ENCODE measurements at regions not wholly inside any gene's neighbourhood (a gene's known extent, or its start where the extent isn't known, plus 50 kb on each side); places are given as distances from the start of the nearest gene placed in this dataset.

GRCh38 chr5:143889986-143890385 is 78.0 kb downstream of the HMHB1 start:
- TF ChIP-seq CTCF (IDR thresholded peaks at IDR 0.05; ENCODE audit: insufficient read depth, low read depth, low read length, missing control alignments): no peak
- peak; percentile 85 for DNase-seq (ENCODE audit: low read depth)
- no peak overlapping the region for H3K4me3 ChIP-seq (ENCODE audit: low read length)

DNA sequence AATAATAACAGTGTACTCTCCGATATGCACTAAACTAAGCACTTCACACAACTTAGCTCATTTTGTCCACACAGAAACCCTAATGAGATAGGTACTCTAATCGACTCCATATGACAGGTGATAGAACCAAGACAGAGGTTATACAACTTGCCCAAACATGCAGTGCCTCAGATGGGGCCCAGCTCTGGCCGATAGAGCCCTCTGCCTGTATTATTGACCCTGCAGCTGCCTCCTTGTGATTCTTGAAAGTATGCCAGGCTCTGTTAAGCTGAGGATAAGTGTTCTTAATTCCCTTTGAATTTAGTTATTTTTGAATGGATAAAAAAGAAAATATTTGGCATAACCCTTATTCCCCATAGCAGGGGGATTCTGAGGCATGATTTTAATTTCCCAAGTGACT is 78.5 kb downstream of the HMHB1 start:
- TF ChIP-seq CTCF (IDR thresholded peaks at IDR 0.05; ENCODE audit: insufficient read depth, low read depth, low read length, missing control alignments): no peak
- peak; percentile 38 for DNase-seq (ENCODE audit: low read depth)
- H3K4me3 ChIP-seq (ENCODE audit: low read length): no peak overlapping the region

DNA sequence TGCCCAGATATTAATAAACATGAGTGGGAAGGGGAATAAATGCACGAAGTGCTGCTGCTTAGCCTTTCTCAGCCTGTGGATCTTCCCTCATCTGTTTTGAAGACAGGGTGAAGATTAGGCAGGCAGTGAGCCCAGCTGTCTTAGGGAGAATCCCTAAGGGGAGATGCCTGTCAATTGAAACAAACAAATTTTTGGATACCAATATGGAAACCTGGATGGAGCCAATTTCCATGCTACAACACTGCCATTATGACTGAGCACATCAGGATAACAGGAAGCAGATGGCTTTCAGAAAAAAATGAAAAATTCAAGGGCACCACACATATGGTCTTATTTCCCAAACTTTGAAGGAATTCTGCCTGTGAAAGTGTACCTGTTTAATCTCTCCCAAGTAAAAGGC is 80.3 kb downstream of the HMHB1 start:
- no peak overlapping the region for H3K4me3 ChIP-seq (ENCODE audit: low read length)
- no peak for TF ChIP-seq CTCF (IDR thresholded peaks at IDR 0.05; ENCODE audit: insufficient read depth, low read depth, low read length, missing control alignments)
- no peak for DNase-seq (ENCODE audit: low read depth)

- no peak overlapping the region for H3K4me3 ChIP-seq (ENCODE audit: low read length)
- TF ChIP-seq CTCF (IDR thresholded peaks at IDR 0.05; ENCODE audit: insufficient read depth, low read depth, low read length, missing control alignments): no peak
- no peak for DNase-seq (ENCODE audit: low read depth)
Observed at GRCh38 chr5:143892908-143893307, 80.9 kb downstream of the HMHB1 start.

- no peak overlapping the region for H3K4me3 ChIP-seq (ENCODE audit: low read length)
- no peak for TF ChIP-seq CTCF (IDR thresholded peaks at IDR 0.05; ENCODE audit: insufficient read depth, low read depth, low read length, missing control alignments)
- no peak for DNase-seq (ENCODE audit: low read depth)
Observed at GRCh38 chr5:143893638-143894037, 81.7 kb downstream of the HMHB1 start.

DNA sequence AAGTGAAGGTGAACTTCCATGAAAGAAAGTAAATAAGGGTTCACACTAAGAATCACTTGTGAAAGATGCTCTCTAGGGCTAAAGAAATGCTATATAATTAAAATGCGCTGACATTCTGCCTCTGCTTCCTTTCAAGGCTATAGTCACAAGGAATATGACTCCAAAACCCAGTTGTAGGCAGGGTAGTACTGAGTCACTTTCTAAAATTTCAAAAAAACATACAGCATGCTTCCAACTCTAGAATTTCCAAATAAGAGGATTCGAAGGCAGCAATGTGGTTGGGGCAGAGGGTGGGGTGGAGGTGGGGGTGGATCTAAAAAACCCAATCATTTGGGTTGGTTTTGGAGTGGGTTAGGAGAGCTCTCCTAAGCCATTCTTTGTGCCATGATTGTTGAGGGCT is 84.6 kb downstream of the HMHB1 start:
- DNase-seq (ENCODE audit: low read depth): no peak
- TF ChIP-seq CTCF (IDR thresholded peaks at IDR 0.05; ENCODE audit: insufficient read depth, low read depth, low read length, missing control alignments): no peak
- H3K4me3 ChIP-seq (ENCODE audit: low read length): no peak overlapping the region

GRCh38 chr5:143896966-143897365 is 85.0 kb downstream of the HMHB1 start:
- peak; percentile 43 for DNase-seq (ENCODE audit: low read depth)
- no peak overlapping the region for H3K4me3 ChIP-seq (ENCODE audit: low read length)
- no peak for TF ChIP-seq CTCF (IDR thresholded peaks at IDR 0.05; ENCODE audit: insufficient read depth, low read depth, low read length, missing control alignments)
